Bronchial epithelial cell (primary cell): ENCODE measurements at regions not wholly inside any gene's neighbourhood (a gene's known extent, or its start where the extent isn't known, plus 50 kb on each side); places are given as distances from the start of the nearest gene placed in this dataset.

Source experiments
- DNase-seq: peaks from one replicate; pipeline ENCODE4 v3.0.0-alpha.2; 2010; ENCODE audit warnings: low read depth
- FAIRE-seq: peaks from 2 replicates; lab custom pipeline; 2011; peaks lifted over from hg19 to GRCh38; lab: Jason Lieb, UNC
- H3K27me3 ChIP-seq: 2 replicates; pipeline ENCODE4 v1.5.1; 2011; ENCODE audit warnings: low read length; ENCODE audit not compliant: control insufficient read depth, insufficient read depth
- H3K36me3 ChIP-seq: 2 replicates; pipeline ENCODE4 v1.5.1; 2011; ENCODE audit warnings: low read length; ENCODE audit not compliant: control insufficient read depth, insufficient read depth
- H3K4me3 ChIP-seq: 2 replicates; pipeline ENCODE4 v1.5.1; 2011; ENCODE audit warnings: mild to moderate bottlenecking, low read depth, low read length, control low read depth
- TF ChIP-seq, protein P1 (sequence below): IDR thresholded peaks from 2 replicates; pipeline ENCODE4 v1.5.1; 2011; ENCODE audit warnings: mild to moderate bottlenecking, moderate library complexity, low read length, control low read depth, inconsistent platforms; ENCODE audit not compliant: insufficient read depth, severe bottlenecking

DNA sequence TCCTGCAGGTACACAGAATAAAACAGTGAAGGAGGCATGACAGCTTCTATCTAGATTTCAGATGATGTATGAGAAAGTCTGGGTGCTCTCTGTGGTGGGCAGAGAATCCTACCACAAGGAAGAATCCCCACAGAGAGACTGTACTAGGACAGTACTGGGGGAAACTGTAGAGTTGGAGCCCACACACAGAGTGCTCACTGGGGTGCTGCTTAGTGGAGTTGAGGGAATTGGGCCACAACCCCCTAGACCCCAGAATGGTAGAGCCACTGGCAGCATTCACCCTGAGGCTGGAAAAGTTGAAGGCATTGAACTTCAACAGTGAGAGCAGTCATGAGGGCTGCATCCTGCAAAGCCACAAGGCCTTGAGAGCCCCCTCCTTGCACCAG lies 62.2 kb upstream of the TNFRSF21 start:
- H3K4me3 ChIP-seq: no peak overlapping the region
- DNase-seq (no peak), FAIRE-seq (no peak)
- TF ChIP-seq, protein P1, sequence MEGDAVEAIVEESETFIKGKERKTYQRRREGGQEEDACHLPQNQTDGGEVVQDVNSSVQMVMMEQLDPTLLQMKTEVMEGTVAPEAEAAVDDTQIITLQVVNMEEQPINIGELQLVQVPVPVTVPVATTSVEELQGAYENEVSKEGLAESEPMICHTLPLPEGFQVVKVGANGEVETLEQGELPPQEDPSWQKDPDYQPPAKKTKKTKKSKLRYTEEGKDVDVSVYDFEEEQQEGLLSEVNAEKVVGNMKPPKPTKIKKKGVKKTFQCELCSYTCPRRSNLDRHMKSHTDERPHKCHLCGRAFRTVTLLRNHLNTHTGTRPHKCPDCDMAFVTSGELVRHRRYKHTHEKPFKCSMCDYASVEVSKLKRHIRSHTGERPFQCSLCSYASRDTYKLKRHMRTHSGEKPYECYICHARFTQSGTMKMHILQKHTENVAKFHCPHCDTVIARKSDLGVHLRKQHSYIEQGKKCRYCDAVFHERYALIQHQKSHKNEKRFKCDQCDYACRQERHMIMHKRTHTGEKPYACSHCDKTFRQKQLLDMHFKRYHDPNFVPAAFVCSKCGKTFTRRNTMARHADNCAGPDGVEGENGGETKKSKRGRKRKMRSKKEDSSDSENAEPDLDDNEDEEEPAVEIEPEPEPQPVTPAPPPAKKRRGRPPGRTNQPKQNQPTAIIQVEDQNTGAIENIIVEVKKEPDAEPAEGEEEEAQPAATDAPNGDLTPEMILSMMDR: no peak
- no peaks in the 10 kb centered on the region for H3K36me3 ChIP-seq
- H3K27me3 ChIP-seq: peaks cover 2% of the 10 kb centered on the region

DNA sequence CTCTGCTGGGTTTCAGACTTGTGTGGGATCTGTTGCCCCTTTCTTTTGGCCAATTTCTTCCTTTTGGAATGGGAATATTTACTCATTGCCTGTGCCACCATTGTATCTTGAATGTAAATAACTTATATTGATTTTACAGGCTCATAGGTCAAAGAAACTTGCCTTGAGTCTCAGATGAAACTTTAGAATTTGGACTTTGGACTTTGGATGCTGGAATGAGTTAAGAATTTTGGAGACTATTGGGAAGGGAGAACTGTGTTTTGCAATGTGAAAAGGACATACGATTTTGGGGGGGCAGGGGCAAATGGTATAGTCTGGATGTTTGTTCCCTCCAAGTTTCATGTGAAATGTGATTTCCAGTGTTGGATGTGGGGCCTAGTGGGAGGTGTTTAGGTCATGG lies 62.6 kb upstream of the TNFRSF21 start:
- TF ChIP-seq, protein P1: no peak
- Histone ChIP-seq H3K36me3 (no peaks in the 10 kb centered on the region), H3K4me3 (no peak overlapping the region), H3K27me3 (peaks cover 2% of the 10 kb centered on the region)
- DNase-seq (no peak), FAIRE-seq (no peak)

DNA sequence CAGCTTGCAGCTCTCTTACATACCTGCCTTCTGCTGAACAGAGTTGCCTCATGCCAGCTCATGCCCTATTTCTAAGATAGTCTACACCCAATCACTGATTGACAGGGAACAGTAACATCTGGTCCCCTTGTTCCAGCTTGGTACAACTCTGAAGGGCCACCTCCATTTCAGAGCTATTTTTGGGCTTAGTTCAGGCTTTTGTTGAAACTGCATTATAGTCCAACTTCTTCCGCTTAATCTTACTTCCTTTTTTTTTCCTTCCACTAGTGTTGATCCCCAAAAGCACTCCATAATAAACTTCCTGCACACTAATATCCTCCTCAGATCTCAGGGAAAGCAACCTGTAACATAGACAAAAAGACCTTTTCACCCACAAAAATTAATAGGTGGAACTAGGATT lies 65.7 kb upstream of the TNFRSF21 start:
- Histone ChIP-seq H3K36me3 (no peaks in the 10 kb centered on the region), H3K27me3 (peaks cover 2% of the 10 kb centered on the region), H3K4me3 (no peak overlapping the region)
- TF ChIP-seq, protein P1: no peak
- no peak for FAIRE-seq
- DNase-seq: no peak

DNA sequence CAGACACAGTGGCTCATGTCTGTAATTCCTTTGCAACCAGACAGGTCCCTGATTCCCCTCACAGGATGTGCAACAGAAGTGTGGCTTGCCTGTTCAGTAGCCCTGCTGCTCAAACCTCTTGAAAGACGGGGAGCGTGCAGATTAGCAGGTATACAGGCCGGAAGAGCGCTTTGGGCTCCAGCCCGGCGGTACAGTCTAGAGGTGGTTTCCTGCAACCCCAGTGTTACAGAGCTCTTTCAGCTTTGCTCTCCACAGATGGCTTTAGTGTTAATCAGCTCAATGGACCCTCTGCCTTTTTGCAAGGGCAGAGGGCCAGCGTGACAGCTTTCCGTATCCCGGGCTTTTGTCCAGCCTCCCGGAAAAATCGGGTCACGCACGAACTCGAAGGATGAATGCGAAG lies 67.2 kb upstream of the TNFRSF21 start:
- FAIRE-seq: no peak
- H3K27me3 ChIP-seq: peaks cover 2% of the 10 kb centered on the region

DNA sequence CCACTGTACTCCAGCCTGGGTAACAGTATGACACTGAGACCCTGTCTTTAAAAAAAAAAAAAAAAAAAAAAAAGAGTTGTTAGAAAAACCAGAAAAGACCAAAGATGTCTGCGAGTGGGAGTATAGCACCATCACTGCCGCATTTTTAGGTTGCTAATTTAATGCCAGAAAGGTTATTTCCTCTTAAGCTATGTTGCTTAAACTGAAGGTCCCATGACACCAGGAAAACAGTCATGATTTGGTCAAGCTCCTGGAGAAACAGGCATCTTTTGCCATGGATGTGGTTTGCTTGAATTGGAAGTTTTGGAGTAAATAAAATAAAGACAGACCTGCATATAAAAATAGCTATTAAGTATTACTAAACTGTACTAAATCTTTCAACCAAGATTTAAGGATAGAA lies 68.3 kb upstream of the TNFRSF21 start:
- no peak for FAIRE-seq
- no peaks in the 10 kb centered on the region for H3K36me3 ChIP-seq
- H3K27me3 ChIP-seq: peaks cover 2% of the 10 kb centered on the region
- TF ChIP-seq, protein P1: no peak
- no peak for DNase-seq
- no peak overlapping the region for H3K4me3 ChIP-seq

More for the DNA sequence above, 67.2 kb upstream of the TNFRSF21 start:
- H3K4me3 ChIP-seq: no peak overlapping the region
- TF ChIP-seq, protein P1: no peak
- no peak for DNase-seq
- no peaks in the 10 kb centered on the region for H3K36me3 ChIP-seq

DNA sequence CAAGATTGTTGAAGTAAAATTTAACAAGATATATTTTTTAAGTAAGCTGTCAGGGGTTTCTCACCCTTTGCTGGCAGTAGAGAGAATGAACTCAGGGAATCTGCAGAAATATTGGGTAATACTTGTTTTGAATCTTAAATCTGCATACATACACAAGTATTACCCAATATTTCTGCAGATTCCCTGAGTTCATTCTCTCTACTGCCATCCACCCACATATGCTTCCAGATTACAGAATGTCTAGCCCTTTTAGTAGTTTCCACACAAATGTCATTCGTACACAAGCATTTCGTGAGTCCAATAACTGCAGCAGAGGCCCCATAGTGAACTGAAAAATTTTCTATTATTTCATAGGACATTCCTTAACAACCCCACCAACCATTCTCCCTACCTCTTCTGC lies 69.6 kb upstream of the TNFRSF21 start:
- TF ChIP-seq, protein P1: no peak
- no peak for FAIRE-seq
- peaks cover 2% of the 10 kb centered on the region for H3K27me3 ChIP-seq
- H3K36me3 ChIP-seq: no peaks in the 10 kb centered on the region
- H3K4me3 ChIP-seq: no peak overlapping the region
- peak; percentile 7 for DNase-seq
